Stimulated activated CD8-positive, alpha-beta memory T cell treated with anti-CD3 and anti-CD28 coated beads, Interleukin-15, amount 100 ng/mL, for 4 hours (primary cell): ENCODE measurements at regions not wholly inside any gene's neighbourhood (a gene's known extent, or its start where the extent isn't known, plus 50 kb on each side); places are given as distances from the start of the nearest gene placed in this dataset.
"Not testable (repeated sequence)": the region's sequence is repeated elsewhere in the genome, so short reads cannot be mapped to it uniquely, and the experiment has no call there.

ENCODE experiments used
- DNase-seq, 2 donors: peaks; one replicate each; pipeline ENCODE4 v3.0.0-alpha.2; 2020; ENCODE audit warnings: low read depth in 2 of 2

DNA sequence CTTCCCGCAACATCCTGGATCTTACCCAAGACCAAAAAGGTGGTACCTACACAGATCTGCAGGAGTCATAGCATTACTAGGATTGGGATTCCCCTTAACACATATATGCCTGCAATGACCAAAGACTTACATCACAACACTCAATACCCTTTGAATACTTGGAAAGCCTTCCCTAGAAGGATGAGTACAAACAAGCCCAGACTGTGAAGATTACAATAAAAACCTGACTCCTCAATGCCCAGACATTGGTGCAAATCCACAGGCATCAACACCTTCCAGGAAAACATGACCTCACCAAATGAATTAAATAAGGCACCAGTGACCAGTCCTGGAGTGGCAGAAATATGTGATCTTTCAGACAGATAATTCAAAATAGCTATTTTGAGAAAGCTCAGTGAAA lies 326.8 kb downstream of the TBL1XR1 start:
- no peak for DNase-seq

DNA sequence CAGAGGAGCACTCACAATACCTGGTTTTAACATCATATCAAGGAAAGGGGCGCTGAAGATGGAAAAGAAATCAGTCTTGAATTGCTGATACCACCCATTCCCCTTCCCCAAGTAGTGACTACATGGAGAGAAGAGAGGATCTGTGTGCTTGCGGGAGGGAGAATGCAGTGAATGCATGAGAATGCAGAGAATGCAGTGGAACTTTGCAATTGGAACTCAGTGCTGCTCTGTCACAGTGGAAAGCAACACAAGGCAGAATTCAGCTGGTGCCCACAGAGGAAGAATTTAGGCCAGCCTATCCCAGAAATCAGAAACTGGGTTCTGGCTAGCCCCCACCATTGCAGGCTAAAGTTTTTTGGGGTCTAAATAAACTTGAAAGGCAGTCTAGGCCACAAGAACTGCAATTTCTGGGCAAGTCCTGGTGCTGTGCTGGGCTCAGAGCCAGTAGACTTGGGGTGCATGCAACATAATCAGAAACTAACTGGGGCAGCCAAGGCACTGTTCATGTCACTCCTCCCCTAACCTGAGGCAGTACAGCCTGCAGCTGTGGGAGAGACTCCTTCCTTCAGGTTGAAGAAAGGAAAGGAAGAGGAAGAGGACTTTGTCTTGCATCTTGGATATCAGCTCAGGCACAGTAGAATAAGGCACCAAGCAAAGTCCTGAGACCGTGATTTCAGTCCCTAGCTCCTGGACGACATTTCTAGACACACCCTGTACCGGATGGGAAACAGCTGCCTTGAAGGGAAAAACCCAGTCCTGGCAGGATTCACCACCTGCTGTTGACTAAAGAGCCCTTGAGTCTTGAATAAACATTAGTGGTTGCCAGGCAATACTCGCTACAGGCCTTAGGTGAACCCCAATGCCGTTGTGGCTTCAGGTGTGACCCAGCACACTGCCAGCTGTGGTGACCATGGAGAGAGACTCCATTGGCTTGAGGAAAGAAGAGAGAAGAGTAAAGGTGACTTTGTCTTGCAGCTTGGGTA lies 329.3 kb downstream of the TBL1XR1 start:
- no peak for DNase-seq

DNA sequence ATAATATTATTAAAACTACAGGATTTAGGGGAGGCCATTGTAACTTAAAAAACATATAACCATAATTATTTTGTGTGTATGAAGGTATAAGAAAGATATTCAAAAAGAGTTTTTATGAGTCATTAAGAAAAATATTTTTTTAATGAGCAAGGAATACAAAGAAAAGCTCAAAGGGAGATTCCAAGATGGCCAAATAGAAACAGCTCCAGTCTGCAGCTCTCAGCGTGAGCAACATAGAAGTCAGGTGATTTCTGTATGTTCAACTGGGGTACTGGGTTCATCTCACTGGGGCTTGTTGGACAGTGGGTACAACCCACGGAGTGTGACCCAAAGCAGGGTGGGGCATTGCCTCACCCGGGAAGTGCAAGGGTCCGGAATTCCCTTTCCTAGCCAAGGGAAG lies 336.1 kb downstream of the TBL1XR1 start:
- no peak for DNase-seq

DNA sequence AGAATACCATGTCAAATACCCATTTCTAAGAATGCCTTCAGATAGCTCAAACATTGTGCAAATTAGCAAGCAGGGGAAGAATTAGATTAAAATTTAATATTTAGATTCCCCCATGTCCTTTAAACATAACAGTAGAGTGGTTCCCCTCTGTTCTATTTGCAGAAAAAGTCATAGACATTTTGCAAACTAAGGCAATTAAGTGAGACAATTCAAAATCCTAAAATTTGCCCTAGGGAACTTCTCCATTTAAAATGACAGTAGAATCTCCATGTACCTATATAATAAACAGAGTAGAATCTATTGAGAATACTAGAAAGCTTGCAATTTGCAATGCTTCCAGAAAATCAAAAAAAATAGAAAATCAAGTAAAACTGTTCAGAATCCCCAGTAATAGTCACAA lies 340.6 kb downstream of the TBL1XR1 start:
- no peak for DNase-seq

DNA sequence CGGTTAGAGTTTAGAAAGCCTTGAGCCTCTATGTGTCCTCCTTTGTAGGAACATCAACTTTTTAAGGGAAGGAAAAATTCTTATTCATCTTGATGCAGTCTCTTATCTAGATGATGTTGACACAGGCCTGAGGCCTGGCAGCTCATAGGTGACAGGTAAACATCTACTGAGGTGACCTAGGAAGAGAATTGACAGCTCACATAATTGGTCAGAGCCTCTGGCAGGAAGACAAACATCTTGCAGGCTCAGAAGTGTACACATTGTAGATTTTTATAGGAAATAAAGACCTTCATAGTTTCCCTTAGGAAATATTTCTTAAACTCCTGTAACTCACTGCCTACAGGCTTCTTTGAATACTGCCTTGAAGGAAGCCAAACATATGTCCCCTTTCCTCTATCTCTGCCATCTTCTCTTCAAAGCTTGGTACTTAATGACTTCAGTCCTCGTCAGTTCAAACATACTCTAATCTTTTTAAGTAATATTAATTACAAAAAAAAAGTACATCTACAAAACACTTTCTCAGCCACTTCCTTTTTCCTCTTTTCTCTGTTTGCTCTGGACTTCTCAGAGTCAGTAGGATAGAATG lies 341.3 kb downstream of the TBL1XR1 start:
- DNase-seq: no peak

DNA sequence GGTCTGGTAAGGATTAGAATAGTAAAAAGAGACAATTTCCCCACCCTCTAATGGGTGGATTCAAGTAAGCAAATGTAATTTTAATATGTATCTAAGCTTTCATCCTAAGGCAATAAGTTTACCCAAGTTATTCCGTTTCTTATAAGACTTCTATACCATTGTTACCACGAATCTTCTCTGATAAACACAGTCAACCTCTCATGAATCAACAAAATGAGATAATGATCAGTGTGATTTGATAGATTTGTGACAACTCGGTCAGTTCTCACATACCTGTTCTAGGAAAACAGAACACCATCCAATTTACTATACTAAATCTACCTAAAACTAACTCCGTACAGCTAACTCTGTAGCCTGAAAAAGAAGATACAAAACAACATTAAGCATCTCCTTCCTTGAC lies 342.1 kb downstream of the TBL1XR1 start:
- DNase-seq: no peak

DNA sequence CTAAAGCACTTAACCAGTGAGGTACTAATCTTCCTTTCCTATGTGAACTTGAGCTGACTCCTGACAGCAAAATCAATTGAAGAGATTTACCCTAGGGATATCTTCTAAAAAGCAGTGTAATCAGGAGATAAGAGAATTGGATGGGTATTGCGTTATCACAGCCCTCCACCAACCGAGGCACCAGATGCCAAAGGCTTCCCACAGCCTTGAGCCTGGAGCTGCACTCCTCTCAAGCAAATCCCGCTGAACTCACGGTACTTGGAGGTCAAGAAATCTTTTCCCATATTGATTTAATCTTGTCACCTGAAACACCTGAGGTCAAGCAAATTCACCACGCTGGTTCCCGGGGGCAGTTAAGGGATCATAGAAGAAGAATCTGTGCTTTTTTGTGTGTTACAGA lies 346.8 kb downstream of the TBL1XR1 start:
- no peak for DNase-seq

DNA sequence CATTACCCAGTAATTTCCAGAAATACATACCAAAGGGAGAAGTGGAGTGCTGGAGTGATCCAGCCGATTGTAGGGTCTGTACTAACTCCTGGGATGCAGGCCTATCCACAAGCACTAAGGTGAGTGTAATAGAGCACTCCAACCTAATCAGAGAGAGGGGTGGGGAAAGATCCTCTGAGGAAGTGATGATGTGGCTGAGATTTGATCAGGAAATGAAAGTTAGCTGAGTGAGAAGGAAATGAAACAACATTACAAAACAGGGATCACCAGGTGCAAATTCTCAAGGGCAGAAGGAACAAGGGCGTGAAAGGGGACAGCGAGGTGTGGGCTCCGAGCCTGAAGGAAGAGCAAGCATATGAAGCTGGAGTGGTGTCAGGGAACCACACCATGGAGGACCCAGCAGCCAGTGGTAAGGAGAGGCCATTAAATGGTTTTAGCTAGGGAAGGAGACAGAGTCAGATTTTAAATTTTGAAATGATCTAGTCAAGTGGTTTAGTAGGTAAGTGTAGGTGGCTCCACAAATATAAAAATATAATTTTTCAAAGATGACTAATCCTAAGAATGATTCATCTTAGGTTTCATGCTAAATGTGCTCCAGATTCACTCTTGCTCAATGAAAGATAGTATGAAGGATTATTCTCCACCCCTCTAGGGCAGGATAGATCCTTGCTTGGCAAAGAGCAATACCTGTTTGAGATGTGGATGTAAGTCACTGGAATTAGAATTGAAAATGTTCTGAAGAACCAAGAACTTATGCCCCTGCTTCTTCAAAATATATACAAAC lies 348.7 kb downstream of the TBL1XR1 start:
- no peak for DNase-seq

DNA sequence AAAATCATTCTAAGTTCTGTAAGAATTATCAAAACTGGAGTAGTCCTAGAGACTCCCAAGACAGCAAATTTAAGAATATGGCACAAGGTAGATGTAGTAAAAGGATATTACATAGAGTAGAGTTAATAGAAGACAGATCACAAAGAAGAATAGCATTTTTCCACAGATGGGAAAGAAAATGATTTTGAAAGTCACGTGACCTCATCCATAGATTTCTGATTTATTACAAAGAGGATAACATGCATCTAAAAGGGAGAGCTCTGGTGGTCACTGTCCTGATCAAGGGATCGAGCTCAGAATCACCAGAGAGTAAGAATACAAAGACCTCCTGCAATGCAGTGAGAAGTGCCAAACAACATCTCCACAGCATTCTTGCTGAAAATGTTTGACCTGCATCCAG lies 354.4 kb downstream of the TBL1XR1 start:
- no peak for DNase-seq

DNA sequence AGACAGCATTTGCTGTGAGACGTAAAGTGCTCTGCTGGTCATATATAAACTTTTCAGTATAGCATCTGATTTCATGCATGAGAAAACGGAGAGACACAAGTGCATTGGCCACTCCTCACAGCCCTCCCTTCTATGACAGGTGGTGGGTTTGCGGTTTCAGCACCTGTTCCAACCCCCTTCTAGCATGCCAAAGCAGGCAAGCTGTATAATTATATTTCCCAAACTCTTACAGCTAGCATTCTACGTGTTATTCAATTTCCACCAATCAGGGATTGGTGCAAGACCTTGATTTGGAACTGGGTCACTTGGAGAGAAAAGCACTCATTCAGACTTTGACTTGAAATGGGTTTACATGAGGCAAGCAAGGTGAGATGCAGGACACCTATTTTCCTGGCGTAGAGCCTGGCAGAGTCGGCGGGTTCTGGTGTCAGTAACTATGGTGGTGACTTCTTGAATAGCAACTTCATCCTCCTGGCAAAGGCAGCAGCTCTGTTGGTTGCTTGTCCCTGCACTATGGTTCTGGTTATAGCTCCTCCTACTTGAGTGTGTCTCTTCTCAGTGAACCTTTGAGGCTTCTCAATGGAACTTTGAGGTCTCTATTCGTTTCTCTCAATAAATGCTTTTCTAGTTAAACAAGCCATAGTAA lies 356.5 kb downstream of the TBL1XR1 start:
- DNase-seq: no peak

DNA sequence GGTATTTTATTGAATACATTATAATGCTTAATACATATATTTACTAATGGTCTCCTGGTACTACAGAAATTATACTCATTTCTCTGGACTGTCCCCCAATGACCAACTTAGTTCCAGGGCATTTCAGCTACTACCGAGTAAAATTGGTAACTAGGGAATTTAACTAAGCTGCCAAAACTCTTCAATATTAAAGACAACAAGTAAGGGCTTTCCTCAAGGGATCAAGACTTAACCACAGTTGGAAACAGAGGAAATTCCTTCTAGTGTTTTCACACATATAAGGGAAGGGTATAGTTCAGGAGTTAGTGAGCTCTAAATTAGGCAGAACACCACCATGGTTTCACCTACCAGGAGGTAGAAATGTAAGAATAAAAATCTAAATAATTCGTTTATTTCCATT lies 357.4 kb downstream of the TBL1XR1 start:
- no peak for DNase-seq

DNA sequence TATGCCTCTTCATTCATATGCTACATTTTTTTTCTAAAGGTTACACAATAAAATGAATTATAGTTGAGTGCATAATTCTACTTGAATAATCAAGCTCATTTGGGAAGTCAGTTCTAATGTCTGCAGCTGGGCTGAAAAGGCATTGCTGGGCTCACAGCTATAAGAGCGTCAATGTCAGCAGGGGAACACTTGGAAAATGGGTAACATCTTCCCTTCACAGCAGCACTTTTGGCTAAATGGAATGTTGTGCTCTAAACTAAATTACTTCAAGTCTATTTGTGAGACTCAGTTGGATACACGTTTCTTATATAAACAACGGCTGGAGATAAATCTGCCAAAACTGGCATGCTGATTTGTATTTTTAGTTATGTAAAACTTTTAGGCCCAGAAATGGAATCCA lies 357.8 kb downstream of the TBL1XR1 start:
- DNase-seq: no peak

DNA sequence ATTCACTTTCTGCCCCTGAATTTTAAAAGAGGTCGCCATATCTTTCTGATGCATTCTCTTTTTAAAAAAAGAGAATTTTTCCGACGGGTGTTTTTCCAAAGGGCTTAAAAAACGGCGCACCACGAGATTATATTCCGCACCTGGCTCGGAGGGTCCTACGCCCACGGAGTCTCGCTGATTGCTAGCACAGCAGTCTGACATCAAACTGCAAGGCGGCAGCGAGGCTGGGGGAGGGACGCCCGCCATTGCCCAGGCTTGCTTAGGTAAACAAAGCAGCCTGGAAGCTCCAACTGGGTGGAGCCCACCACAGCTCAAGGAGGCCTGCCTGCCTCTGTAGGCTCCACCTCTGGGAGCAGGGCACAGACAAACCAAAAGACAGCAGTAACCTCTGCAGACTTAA lies 370.0 kb downstream of the TBL1XR1 start:
- not testable (repeated sequence) for DNase-seq

DNA sequence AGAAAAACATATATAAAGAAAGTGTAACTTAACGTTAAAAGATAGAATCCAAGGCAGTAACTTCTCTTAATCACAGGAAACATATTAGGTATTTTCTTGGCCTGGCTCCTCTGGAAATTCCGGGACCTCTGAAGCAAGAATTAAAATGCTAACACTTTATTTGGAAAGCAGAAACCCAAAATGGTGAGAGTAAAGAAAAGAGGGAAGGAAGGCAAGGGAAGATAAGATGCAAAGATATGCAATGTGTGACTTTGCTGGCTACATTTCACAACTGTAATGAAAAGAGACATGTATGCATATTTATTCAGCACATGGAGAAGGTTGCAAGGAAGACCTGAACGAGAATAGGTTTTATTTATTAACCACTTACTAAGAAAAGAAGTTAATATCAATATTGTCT lies 372.5 kb downstream of the TBL1XR1 start:
- DNase-seq: no peak

DNA sequence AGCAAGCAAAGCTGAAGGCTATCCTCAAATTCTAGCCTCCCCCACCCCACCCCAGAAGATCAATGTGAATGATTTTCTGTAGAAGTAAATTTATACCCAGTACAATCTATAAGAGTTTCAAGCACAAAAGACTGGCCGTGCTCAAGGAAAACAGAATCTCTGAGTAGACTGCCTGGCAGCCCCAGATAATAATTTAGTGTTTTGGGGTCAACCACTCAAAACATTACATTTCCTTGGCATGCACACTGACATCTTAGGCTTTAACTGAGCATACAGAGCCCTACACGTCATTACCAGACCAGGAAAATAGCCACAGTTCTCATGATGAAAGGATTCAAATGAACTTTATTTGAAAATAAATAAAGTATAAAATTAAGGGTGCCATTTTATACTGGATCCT lies 376.5 kb downstream of the TBL1XR1 start:
- DNase-seq: no peak

DNA sequence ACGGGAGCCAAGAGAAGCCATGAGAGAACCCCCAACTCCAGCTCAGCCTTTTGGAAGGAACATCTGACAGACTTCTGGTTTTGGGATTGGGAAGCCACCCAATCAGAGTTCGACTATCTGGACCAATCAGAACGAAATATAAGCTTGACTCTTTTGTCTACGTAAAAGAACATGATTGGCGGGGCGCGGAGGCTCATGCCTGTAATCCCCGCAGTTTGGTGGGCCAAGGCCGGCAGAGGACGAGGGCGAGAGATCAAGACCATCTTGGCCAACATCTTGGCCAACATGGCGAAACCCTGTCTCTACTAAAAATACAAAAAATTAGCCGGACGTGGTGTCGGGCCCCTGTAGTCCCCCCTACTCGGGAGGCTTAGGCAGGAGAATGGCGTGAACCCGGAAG lies 380.3 kb downstream of the TBL1XR1 start:
- DNase-seq: no peak

DNA sequence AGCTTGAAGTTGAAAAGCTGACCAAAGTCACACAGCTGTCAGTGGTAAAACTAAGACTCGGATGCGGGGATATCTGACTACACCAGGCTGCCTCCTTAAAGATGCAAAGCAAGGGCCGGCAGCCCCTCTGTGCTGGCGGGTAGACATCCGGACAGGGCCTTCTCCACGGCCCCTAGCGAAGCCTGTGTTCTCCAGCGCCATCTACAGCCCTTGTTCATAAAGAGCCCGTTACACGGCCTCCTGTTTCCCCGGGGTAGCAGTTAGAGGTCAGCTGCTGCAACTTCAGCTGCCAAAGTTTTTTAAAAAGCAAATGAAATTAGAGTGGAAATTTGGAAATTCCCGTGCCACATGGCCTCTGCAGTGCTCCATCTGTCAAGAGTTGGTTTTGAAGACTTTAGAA lies 383.0 kb downstream of the TBL1XR1 start:
- no peak for DNase-seq

DNA sequence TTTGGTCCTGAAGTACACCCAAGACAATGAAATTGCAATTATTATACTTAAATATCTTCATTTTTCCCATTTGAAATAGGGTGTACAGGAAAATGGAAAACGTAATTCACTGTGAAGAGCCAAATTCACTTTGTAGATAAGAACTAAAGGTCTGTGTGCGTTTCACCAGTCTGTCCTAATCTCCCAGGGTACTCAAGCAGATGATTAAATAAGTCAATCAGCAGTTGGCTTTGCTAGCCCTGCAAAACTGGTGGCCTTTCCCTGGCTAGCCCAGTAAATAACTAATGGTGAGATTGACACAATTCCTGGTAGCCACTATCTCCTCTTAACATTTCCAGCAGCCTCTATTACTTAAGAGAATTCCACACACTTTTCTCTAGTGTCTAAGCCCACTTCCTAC lies 389.3 kb downstream of the TBL1XR1 start:
- DNase-seq: no peak

DNA sequence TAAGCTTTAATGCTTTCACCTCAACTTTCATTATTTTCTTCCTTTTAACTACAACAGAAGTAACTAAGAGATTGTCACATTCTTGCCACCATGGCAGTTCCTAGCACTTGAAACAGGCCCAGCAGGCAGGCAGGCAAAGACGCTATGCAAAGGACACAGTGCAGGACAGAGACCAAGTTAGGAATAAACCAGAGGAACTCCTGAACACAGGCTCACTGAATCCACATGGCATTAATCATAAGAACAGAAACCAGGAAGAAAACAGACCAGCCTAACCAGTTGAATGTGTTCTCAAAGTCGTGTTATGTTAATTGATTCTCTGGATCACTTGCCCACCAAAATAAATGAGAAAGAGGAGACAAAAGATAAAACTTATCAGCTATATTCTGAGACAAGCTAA lies 397.6 kb downstream of the TBL1XR1 start:
- no peak for DNase-seq

DNA sequence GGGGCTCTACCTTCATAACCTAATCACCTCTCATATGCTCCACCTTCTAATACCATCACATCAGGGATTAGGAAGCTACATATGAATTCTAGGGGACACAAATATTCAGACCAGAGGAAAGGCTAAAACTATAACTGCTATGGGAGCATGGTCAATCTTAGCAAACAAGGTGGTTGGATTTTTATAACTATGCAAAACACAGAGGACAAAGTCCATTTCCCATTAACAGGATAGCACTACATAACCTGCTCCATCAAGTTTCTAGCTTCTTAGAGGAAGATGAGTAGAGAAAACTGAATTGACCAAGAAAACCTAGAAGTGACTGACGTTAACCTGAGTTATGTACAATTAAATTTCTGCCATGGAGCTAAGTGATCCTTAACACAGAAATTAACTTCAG lies 398.6 kb downstream of the TBL1XR1 start:
- DNase-seq: no peak

DNA sequence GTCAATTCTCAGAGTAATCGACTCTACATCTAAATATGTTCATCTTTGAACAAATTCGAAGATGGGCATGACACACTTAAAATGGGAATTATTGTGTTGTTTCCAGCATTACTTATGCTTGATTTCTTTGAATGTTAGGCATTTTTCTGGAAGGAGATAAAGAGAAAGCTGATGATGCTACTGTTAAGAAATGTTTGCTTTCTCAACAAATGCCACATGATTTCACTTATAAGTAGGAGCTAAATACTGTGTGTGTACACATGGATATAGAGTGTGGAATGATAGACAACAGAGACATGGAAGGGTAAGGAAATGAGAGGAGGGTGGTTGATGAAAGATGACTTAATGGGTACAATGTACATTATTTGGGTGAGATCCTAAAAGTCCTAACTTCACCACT lies 400.9 kb downstream of the TBL1XR1 start:
- DNase-seq: no peak

DNA sequence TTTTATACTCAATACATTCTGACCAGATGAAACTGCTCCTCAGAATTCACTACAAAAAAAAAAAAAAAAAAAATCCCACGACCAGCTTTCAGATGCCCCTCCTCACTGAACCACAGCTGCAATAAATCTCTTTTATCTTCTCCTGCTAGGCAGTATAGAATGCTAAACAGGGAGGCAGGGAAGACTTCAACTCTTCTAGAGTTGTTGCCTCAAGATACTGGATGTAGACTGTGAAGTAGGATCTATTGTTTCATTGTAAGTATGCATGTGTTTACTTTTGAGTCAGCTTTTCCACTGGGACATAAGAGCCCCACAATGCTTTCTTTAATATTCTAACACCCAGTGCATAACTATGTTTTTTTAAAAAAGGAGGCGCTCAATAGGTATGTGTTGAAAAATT lies 401.4 kb downstream of the TBL1XR1 start:
- DNase-seq: no peak
